Thymus (tissue), 11 donors: ENCODE measurements at regions not wholly inside any gene's neighbourhood (a gene's known extent, or its start where the extent isn't known, plus 50 kb on each side); places are given as distances from the start of the nearest gene placed in this dataset.

ENCODE experiments used
- DNase-seq, 9 donors: peaks; one replicate each; pipeline ENCODE4 v3.0.0-alpha.2; 2013; ENCODE audit warnings: low spot score in 9 of 9, low read depth in 6 of 9, missing footprints in 1 of 9
- H3K27ac ChIP-seq, 2 donors: one replicate each; pipeline ENCODE4 v1.5.1; 2013; ENCODE audit warnings: control low read depth in 1 of 2, low read depth in 1 of 2, low read length in 1 of 2, mild to moderate bottlenecking in 1 of 2, moderate library complexity in 1 of 2
- H3K27me3 ChIP-seq, 2 donors: one replicate each; pipeline ENCODE4 v1.5.1; 2013; ENCODE audit warnings: low read length in 1 of 2; ENCODE audit not compliant: control insufficient read depth in 2 of 2, insufficient read depth in 1 of 2
- H3K36me3 ChIP-seq, 2 donors: one replicate each; pipeline ENCODE4 v1.5.1; 2013; ENCODE audit warnings: low read length in 1 of 2, mild to moderate bottlenecking in 1 of 2, moderate library complexity in 1 of 2; ENCODE audit not compliant: control insufficient read depth in 2 of 2, insufficient read depth in 2 of 2
- H3K4me1 ChIP-seq, 2 donors: one replicate each; pipeline ENCODE4 v1.5.1; 2013; ENCODE audit warnings: low read length in 2 of 2; ENCODE audit not compliant: control insufficient read depth in 2 of 2, insufficient read depth in 2 of 2
- H3K4me3 ChIP-seq, 2 donors: one replicate each; pipeline ENCODE4 v1.5.1; 2013; ENCODE audit warnings: low read length in 2 of 2, control low read depth in 1 of 2, mild to moderate bottlenecking in 1 of 2
- H3K9me3 ChIP-seq, 2 donors: one replicate each; pipeline ENCODE4 v1.5.1; 2013; ENCODE audit warnings: low read length in 1 of 2, mild to moderate bottlenecking in 1 of 2; ENCODE audit not compliant: control insufficient read depth in 2 of 2, insufficient read depth in 1 of 2
- WGBS: extraction: QIAGEN DNeasy Blood & Tissue Kit; methylation state at CpG from one replicate; pipeline ENCODE4 v1.1.7; 2013; 5-methylcytosine and 5-hydroxymethylcytosine counted together
- donor health status: healthy.

DNA sequence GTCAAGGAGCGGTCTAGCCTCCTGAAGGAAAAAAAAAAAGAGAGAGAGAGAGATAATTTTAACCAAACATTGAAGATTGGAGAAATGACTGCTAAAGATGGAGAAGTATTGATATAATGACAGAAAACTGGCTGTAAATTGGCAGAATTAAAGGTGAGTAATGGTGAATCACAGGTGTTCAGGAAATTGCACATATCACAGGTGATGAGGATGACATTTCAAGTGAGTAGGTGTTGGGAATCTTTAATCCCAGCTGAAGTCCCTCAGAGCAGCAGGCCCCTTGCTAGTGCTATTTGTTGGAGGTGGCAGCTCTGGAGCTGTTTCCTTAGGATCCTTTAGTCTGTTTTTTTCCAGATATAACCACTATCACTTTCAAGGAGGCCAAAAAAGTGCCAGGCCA is 678.4 kb upstream of the VRK2 start:
- H3K36me3 ChIP-seq = no peaks in the 10 kb centered on the region
- no peak overlapping the region for H3K4me3 ChIP-seq
- DNase-seq = no peak
- H3K4me1 ChIP-seq = no peaks in the 10 kb centered on the region
- no peak overlapping the region for H3K27ac ChIP-seq
- no peaks in the 10 kb centered on the region for H3K27me3 ChIP-seq
- 97% methylated on average over 1 of the region's 1 CpG for WGBS
- no peaks in the 10 kb centered on the region for H3K9me3 ChIP-seq

DNA sequence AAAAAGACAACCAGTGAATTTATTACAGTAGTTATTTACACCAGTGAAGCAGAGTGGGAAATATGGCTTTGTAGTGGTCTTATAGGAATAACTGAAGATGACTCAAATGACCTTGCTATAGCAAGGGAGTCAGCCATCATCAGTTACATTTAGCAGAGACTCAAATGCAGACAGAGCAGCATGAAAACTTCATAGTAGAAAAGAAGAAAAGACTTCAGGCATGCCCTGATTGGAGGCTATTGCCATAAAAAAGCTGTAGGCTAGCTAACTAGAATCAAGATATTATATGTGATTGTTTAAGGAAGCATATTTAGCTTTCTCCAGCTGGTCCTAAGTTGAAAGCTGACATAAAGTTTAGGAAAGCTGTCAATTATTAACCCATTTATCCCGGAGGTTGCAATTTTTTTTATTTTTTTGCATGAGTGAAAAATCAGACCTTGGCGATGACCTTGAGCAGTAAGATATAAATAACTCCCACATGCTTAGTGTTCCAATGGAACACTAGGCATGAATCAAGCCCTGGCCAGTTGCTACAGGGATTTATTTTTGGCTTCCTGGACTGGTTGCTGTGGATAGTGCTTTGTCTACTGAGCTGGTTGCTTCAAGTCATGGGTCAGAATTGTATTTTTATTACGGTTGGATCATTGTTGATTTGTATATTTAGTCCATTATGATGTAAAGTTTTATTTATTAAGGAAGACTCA is 675.6 kb upstream of the VRK2 start:
- Histone ChIP-seq H3K27me3 (no peaks in the 10 kb centered on the region), H3K4me3 (no peak overlapping the region), H3K36me3 (no peaks in the 10 kb centered on the region), H3K9me3 (no peaks in the 10 kb centered on the region), H3K27ac (no peak overlapping the region), H3K4me1 (no peaks in the 10 kb centered on the region)
- no peak for DNase-seq
- 98% methylated on average over 3 of the region's 3 CpGs for WGBS

DNA sequence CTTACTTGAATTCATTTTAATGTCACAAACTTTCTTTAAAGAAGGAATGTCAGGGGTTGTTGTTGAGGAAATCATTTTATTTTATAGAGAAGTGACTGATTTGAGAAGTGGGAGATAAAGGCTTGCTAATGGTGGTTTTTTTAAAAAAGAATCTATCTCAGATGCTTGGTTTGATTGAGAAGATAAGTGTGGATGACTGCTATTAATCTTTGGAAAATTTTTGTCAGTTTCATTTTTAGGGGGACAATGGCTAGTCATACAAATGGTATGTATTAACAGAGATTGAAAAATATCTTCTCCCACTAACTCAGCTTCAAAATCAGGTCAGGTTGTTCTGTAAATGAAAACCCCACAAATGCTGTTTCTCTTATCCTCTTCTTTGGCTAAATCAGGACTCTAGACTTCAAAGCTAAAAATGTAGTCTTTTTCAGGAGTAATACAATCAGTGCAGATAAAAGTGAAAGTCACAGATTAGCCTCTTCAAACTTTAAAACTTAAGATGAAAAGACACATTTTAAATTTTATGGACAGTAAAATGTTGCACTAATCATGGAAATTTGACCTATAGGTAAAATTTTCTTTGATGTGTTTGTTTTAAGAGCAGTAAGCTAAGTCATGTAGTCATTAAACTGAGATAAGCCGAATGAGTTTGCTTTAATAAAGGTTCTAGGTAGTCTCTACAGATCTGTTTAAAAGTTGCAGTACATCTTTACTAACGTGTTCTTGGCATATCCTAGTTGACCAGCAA is 674.2 kb upstream of the VRK2 start:
- no peaks in the 10 kb centered on the region for H3K4me1 ChIP-seq
- no peaks in the 10 kb centered on the region for H3K27me3 ChIP-seq
- 93% methylated on average over 2 of the region's 2 CpGs for WGBS
- H3K4me3 ChIP-seq = no peak overlapping the region
- H3K9me3 ChIP-seq = no peaks in the 10 kb centered on the region
- no peaks in the 10 kb centered on the region for H3K36me3 ChIP-seq
- no peak overlapping the region for H3K27ac ChIP-seq
- DNase-seq = no peak

GRCh38 chr2:57373530-57373929 is 673.1 kb upstream of the VRK2 start:
- Histone ChIP-seq H3K9me3 (no peaks in the 10 kb centered on the region), H3K4me3 (no peak overlapping the region), H3K27me3 (no peaks in the 10 kb centered on the region), H3K27ac (no peak overlapping the region), H3K36me3 (no peaks in the 10 kb centered on the region), H3K4me1 (no peaks in the 10 kb centered on the region)
- no peak for DNase-seq
- WGBS = 91% methylated on average over 3 of the region's 3 CpGs

DNA sequence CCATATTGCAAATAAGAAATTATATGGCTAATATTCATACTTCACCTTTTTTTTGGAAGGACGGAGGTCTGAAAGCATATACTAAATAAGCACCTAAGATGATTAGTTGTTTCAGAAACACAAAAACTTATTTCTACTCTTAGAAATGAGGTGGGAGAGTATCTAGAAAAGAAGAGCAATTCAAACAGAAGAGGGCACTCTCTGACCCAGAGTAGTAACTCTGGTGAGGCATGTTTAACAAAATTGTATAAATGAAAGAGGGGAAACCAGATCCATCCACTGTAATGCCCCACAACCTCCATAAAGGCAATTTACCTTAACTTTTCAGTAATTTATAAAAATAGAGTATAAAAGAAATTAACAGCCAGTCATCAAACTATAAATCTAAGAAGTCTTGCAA is 669.6 kb upstream of the VRK2 start:
- no peak for DNase-seq
- H3K4me1 ChIP-seq = no peaks in the 10 kb centered on the region
- 32% methylated on average over 1 of the region's 1 CpG for WGBS

DNA sequence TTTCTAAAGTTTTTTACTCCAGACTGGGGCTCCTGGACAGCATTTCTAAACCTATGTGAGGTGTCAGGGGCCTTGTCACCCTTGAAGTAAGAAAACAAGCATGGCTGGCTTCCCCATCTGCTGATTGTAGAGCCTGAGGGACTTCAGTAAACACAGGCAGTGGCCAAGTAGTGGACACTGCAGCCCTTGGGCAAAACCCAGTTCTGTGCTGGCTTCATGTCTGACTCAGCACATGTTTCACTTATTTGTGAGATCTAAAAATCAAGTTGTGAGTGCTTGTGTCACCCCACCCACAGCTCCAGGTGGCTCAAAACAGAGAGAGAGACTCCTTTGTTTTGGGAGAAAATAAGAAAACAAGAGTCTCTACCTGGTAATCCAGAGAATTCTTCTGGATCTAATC is 660.3 kb upstream of the VRK2 start:
- Histone ChIP-seq H3K4me1 (no peaks in the 10 kb centered on the region), H3K27me3 (no peaks in the 10 kb centered on the region), H3K36me3 (no peaks in the 10 kb centered on the region), H3K9me3 (no peaks in the 10 kb centered on the region), H3K4me3 (no peak overlapping the region), H3K27ac (no peak overlapping the region)
- no peak for DNase-seq

More for the DNA sequence above, 669.6 kb upstream of the VRK2 start:
- Histone ChIP-seq H3K27ac (no peak overlapping the region), H3K36me3 (no peaks in the 10 kb centered on the region), H3K4me3 (no peak overlapping the region), H3K9me3 (no peaks in the 10 kb centered on the region), H3K27me3 (no peaks in the 10 kb centered on the region)

DNA sequence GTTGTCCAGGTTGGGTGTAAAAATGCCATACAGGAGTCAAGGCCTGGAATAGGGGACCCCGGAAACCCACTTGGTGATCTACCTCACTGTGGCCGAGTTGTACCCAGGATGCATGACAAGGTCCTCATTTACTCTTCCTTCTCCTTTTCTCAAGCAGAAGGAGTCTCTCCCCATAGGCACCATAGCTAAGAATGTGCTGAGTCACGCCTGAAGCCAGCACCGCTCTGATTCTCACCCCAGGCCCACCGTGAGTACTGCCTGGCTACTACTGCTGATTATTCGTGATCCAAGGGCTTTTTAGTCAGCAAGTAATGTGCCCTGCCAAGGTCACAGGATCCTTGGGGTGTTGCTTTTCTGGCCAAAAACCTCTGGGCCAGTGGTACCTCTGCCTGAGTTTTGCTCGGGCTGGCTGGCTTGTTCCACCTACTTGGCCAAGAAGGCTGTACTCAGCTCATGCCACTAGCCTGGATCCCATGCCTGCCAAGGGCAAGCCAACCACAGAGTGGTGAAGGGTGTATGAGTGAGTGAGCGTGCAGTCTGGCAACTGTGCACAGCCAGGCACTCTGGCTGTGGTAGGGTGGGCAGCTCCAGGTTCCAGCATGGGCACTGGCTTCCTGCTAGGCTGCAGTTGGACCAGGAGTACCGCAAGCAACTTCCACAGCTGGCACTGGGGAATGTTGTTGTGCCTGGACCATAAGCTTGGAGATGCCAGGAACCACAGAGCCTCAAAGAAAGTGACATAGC is 650.1 kb upstream of the VRK2 start:
- Histone ChIP-seq H3K27me3 (no peaks in the 10 kb centered on the region), H3K27ac (no peak overlapping the region), H3K36me3 (no peaks in the 10 kb centered on the region), H3K9me3 (peaks cover 0 to 4% of the 10 kb centered on the region in 2 donors), H3K4me3 (no peak overlapping the region), H3K4me1 (no peaks in the 10 kb centered on the region)
- DNase-seq = no peak
- 46% methylated on average over 9 of the region's 9 CpGs for WGBS

DNA sequence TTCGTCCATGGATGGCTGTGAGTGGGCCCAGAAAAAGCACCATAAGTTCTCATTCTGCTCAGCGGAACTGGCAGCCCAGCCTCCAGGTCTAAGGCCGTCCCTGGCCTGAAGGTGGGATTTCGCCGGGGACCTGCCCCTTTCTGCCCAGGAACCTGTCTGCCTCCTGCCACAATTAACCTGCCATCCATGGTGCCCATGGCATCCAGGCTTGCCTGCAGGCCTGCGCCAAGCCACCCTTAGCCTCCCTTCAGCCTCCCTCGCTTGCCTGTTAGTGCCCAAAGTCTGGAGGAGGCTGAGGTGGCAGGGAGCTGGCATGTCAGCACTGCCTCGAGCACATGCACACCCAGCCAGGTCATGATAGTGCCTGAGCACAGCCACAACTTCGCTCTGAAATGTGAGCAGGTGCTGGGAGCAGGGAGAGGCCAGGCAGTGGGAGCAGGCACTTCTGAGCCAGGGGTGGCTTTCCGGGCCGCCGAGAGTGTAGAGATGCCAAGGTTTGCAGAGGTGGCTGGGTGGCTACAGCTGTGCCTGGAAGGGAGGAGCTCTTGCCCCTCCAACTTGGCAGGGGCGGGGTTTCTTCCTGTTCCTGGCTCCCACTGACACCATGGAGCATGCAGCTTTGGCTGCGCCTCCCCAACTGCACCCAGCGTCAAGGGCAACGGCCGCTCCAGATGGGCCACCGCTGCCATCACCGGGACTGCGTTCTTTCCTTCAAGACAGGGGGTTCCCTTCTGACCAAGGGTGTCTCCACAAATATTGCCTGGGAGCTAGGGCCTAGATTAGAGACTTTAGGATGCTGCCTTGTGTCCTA is 648.9 kb upstream of the VRK2 start:
- Histone ChIP-seq H3K27ac (no peak overlapping the region), H3K36me3 (no peaks in the 10 kb centered on the region), H3K4me1 (no peaks in the 10 kb centered on the region), H3K4me3 (no peak overlapping the region), H3K27me3 (no peaks in the 10 kb centered on the region), H3K9me3 (peaks cover 0 to 4% of the 10 kb centered on the region in 2 donors)
- WGBS = 95% methylated on average over 20 of the region's 20 CpGs
- no peak for DNase-seq
